ENCODE measurements at regions not wholly inside any gene's neighbourhood (a gene's known extent, or its start where the extent isn't known, plus 50 kb on each side); places are given as distances from the start of the nearest gene placed in this dataset.

- no peaks in the 10 kb centered on the region for H3K4me1 ChIP-seq (ENCODE audit: insufficient read depth, low read length)
- no peak overlapping the region for H3K4me3 ChIP-seq (ENCODE audit: low read length)
- CTCF ChIA-PET: no interaction called here
- no peak overlapping the region for H2AFZ ChIP-seq (ENCODE audit: low read length)
- no peak overlapping the region for H3K4me2 ChIP-seq (ENCODE audit: low read length)
- DNase-seq: peak; percentile 31
- no peaks in the 10 kb centered on the region for H3K9me2 ChIP-seq (replicated peaks; ENCODE audit: low read length)
- H3K79me2 ChIP-seq (ENCODE audit: low read length): no peaks in the 10 kb centered on the region
- peak; percentile 67 for ATAC-seq
- H3K9me3 ChIP-seq (ENCODE audit: low read length): no peaks in the 10 kb centered on the region
- intact Hi-C loops (cut with micrococcal nuclease): no loop called here
- H4K20me1 ChIP-seq (ENCODE audit: low read length): no peaks in the 10 kb centered on the region
- H3K36me3 ChIP-seq (ENCODE audit: low read depth, low read length): no peaks in the 10 kb centered on the region
- H3K27ac ChIP-seq (ENCODE audit: low read length): no peak overlapping the region
- POLR2A ChIA-PET (ENCODE audit: unreplicated experiment): interaction anchor here (0.7 kb wide), 1 partner anchor 310 kb away, joined by 6 read pairs; no protein-coding TSS in a partner anchor
- no peak overlapping the region for H3K9ac ChIP-seq (ENCODE audit: low read length)
- no TSS peak for BruUV-seq (replicated peaks)
- no peaks in the 10 kb centered on the region for H3F3A ChIP-seq (ENCODE audit: low read length, unreplicated experiment)
- H3K27me3 ChIP-seq (ENCODE audit: low read length): no peaks in the 10 kb centered on the region
- TF ChIP-seq EZH2phosphoT487 (IDR thresholded peaks at IDR 0.05; ENCODE audit: borderline replicate concordance, low read length) (no peak), EZH2 (IDR thresholded peaks at IDR 0.05; ENCODE audit: low read length, unreplicated experiment) (no peak)
- TF ChIP-seq, protein P1, sequence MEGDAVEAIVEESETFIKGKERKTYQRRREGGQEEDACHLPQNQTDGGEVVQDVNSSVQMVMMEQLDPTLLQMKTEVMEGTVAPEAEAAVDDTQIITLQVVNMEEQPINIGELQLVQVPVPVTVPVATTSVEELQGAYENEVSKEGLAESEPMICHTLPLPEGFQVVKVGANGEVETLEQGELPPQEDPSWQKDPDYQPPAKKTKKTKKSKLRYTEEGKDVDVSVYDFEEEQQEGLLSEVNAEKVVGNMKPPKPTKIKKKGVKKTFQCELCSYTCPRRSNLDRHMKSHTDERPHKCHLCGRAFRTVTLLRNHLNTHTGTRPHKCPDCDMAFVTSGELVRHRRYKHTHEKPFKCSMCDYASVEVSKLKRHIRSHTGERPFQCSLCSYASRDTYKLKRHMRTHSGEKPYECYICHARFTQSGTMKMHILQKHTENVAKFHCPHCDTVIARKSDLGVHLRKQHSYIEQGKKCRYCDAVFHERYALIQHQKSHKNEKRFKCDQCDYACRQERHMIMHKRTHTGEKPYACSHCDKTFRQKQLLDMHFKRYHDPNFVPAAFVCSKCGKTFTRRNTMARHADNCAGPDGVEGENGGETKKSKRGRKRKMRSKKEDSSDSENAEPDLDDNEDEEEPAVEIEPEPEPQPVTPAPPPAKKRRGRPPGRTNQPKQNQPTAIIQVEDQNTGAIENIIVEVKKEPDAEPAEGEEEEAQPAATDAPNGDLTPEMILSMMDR (conservative IDR thresholded peaks at IDR 0.05; ENCODE audit: low read depth, low read length): no peak
These were observed 1326.3 kb upstream of the CADM2 start for GRCh38 chr3:83632526-83632925.

GRCh38 chr3:83633758-83634157 is 1325.0 kb upstream of the CADM2 start:
- no peak for ATAC-seq
- intact Hi-C loops (cut with micrococcal nuclease): no loop called here
- POLR2A ChIA-PET (ENCODE audit: unreplicated experiment): no interaction called here

GRCh38 chr3:83649692-83650091 is 1309.1 kb upstream of the CADM2 start:
- CTCF ChIA-PET: no interaction called here
- POLR2A ChIA-PET (ENCODE audit: unreplicated experiment): no interaction called here
- no peaks in the 10 kb centered on the region for H3K4me1 ChIP-seq (ENCODE audit: insufficient read depth, low read length)
- DNase-seq (no peak), ATAC-seq (no peak)
- H3K9me3 ChIP-seq (ENCODE audit: low read length): no peaks in the 10 kb centered on the region
- no peaks in the 10 kb centered on the region for H3K27me3 ChIP-seq (ENCODE audit: low read length)
- BruUV-seq (replicated peaks): no TSS peak
- no peaks in the 10 kb centered on the region for H3F3A ChIP-seq (ENCODE audit: low read length, unreplicated experiment)
- no peaks in the 10 kb centered on the region for H4K20me1 ChIP-seq (ENCODE audit: low read length)
- TF ChIP-seq, protein P1 (conservative IDR thresholded peaks at IDR 0.05; ENCODE audit: low read depth, low read length): no peak
- TF ChIP-seq EZH2 (IDR thresholded peaks at IDR 0.05; ENCODE audit: low read length, unreplicated experiment) (no peak), EZH2phosphoT487 (IDR thresholded peaks at IDR 0.05; ENCODE audit: borderline replicate concordance, low read length) (no peak)
- no peak overlapping the region for H3K27ac ChIP-seq (ENCODE audit: low read length)
- no peak overlapping the region for H3K4me3 ChIP-seq (ENCODE audit: low read length)
- H3K9me2 ChIP-seq (replicated peaks; ENCODE audit: low read length): no peaks in the 10 kb centered on the region
- H3K79me2 ChIP-seq (ENCODE audit: low read length): no peaks in the 10 kb centered on the region
- H3K4me2 ChIP-seq (ENCODE audit: low read length): no peak overlapping the region
- H3K36me3 ChIP-seq (ENCODE audit: low read depth, low read length): no peaks in the 10 kb centered on the region
- H2AFZ ChIP-seq (ENCODE audit: low read length): no peak overlapping the region
- intact Hi-C loops (cut with micrococcal nuclease): no loop called here
- H3K9ac ChIP-seq (ENCODE audit: low read length): no peak overlapping the region

More at GRCh38 chr3:83633758-83634157, 1325.0 kb upstream of the CADM2 start:
- H3K9me3 ChIP-seq (ENCODE audit: low read length): no peaks in the 10 kb centered on the region
- no peaks in the 10 kb centered on the region for H3K27me3 ChIP-seq (ENCODE audit: low read length)
- H3K79me2 ChIP-seq (ENCODE audit: low read length): no peaks in the 10 kb centered on the region
- H4K20me1 ChIP-seq (ENCODE audit: low read length): no peaks in the 10 kb centered on the region
- no peak overlapping the region for H3K9ac ChIP-seq (ENCODE audit: low read length)
- H3K36me3 ChIP-seq (ENCODE audit: low read depth, low read length): no peaks in the 10 kb centered on the region
- H3K4me1 ChIP-seq (ENCODE audit: insufficient read depth, low read length): no peaks in the 10 kb centered on the region
- H3K4me3 ChIP-seq (ENCODE audit: low read length): no peak overlapping the region
- H3K9me2 ChIP-seq (replicated peaks; ENCODE audit: low read length): no peaks in the 10 kb centered on the region
- no peak overlapping the region for H2AFZ ChIP-seq (ENCODE audit: low read length)
- no TSS peak for BruUV-seq (replicated peaks)
- TF ChIP-seq EZH2phosphoT487 (IDR thresholded peaks at IDR 0.05; ENCODE audit: borderline replicate concordance, low read length) (no peak), EZH2 (IDR thresholded peaks at IDR 0.05; ENCODE audit: low read length, unreplicated experiment) (no peak)
- TF ChIP-seq, protein P1 (conservative IDR thresholded peaks at IDR 0.05; ENCODE audit: low read depth, low read length): no peak
- H3F3A ChIP-seq (ENCODE audit: low read length, unreplicated experiment): no peaks in the 10 kb centered on the region
- no peak overlapping the region for H3K4me2 ChIP-seq (ENCODE audit: low read length)
- no peak overlapping the region for H3K27ac ChIP-seq (ENCODE audit: low read length)
- CTCF ChIA-PET: no interaction called here
- no peak for DNase-seq
